ENCODE measurements at regions not wholly inside any gene's neighbourhood (a gene's known extent, or its start where the extent isn't known, plus 50 kb on each side); places are given as distances from the start of the nearest gene placed in this dataset.

GRCh38 chrX:68918202-68918601 is 89.4 kb downstream of the EFNB1 start:
- no peak for DNase-seq
- Histone ChIP-seq H3K36me3 (no peaks in the 10 kb centered on the region), H3K4me3 (no peak overlapping the region), H3K4me1 (no peaks in the 10 kb centered on the region), H3K9me3 (no peaks in the 10 kb centered on the region), H3K27me3 (peaks cover 0 to 6% (median 0%) of the 10 kb centered on the region in 3 donors), H3K27ac (no peak overlapping the region)
- TF ChIP-seq, protein P1, sequence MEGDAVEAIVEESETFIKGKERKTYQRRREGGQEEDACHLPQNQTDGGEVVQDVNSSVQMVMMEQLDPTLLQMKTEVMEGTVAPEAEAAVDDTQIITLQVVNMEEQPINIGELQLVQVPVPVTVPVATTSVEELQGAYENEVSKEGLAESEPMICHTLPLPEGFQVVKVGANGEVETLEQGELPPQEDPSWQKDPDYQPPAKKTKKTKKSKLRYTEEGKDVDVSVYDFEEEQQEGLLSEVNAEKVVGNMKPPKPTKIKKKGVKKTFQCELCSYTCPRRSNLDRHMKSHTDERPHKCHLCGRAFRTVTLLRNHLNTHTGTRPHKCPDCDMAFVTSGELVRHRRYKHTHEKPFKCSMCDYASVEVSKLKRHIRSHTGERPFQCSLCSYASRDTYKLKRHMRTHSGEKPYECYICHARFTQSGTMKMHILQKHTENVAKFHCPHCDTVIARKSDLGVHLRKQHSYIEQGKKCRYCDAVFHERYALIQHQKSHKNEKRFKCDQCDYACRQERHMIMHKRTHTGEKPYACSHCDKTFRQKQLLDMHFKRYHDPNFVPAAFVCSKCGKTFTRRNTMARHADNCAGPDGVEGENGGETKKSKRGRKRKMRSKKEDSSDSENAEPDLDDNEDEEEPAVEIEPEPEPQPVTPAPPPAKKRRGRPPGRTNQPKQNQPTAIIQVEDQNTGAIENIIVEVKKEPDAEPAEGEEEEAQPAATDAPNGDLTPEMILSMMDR (IDR thresholded peaks at IDR 0.05), result peak in 3 of 7 experiments; percentile 7 to 23 (median 12)
- TF ChIP-seq POLR2AphosphoS5 (IDR thresholded peaks at IDR 0.05) (no peak), POLR2A (IDR thresholded peaks at IDR 0.05) (no peak), EP300 (IDR thresholded peaks at IDR 0.05) (no peak)
- 23 to 71% (median 56%) methylated on average over 2 of the region's 2 CpGs for WGBS, 5 donors
- intact Hi-C loops (cut with DNase I; ENCODE audit: low total_unique reads), result no loop called here

GRCh38 chrX:68917799-68918198 is 89.0 kb downstream of the EFNB1 start:
- no peak overlapping the region for H3K27ac ChIP-seq
- no peaks in the 10 kb centered on the region for H3K4me1 ChIP-seq
- intact Hi-C loops (cut with DNase I; ENCODE audit: low total_unique reads), result no loop called here
- H3K4me3 ChIP-seq, result no peak overlapping the region
- DNase-seq, result no peak
- no peaks in the 10 kb centered on the region for H3K9me3 ChIP-seq
- TF ChIP-seq POLR2AphosphoS5 (IDR thresholded peaks at IDR 0.05) (no peak), POLR2A (IDR thresholded peaks at IDR 0.05) (no peak), EP300 (IDR thresholded peaks at IDR 0.05) (no peak)
- TF ChIP-seq, protein P1 (IDR thresholded peaks at IDR 0.05), result no peak
- H3K27me3 ChIP-seq, result peaks cover 0 to 6% (median 0%) of the 10 kb centered on the region in 3 donors
- no peaks in the 10 kb centered on the region for H3K36me3 ChIP-seq

DNA sequence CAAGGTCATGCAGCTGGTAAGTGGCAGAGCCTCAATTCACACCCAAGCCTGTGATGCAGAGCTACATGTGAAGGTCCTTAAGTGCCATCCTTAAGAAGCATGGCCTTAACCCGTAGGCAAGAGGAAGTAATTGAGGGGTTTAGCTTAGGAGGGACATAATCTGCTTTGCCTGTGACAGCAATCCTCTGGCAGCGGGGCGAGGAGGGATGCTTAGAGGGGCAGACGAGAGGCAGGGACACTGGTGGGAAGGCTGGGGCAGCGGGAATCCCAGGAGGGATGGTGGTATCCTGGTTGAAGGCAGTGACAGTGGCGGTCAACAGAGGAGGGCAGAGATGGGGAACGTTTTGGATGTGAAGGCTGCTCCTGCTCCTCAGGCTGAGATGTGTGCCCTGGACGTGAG is 88.1 kb downstream of the EFNB1 start:
- no peaks in the 10 kb centered on the region for H3K36me3 ChIP-seq
- TF ChIP-seq, protein P1 (IDR thresholded peaks at IDR 0.05), result no peak
- no peak for TF ChIP-seq POLR2A (IDR thresholded peaks at IDR 0.05)
- no peak for TF ChIP-seq EP300 (IDR thresholded peaks at IDR 0.05)
- TF ChIP-seq POLR2AphosphoS5 (IDR thresholded peaks at IDR 0.05), result no peak
- no peaks in the 10 kb centered on the region for H3K4me1 ChIP-seq
- 71 to 93% (median 80%) methylated on average over 7 to 8 of the region's 8 CpGs for WGBS, 5 donors
- H3K27ac ChIP-seq, result no peak overlapping the region
- intact Hi-C loops (cut with DNase I; ENCODE audit: low total_unique reads), result no loop called here
- H3K27me3 ChIP-seq, result peaks cover 0 to 11% (median 3%) of the 10 kb centered on the region in 3 donors
- no peak overlapping the region for H3K4me3 ChIP-seq
- DNase-seq, result no peak
- no peaks in the 10 kb centered on the region for H3K9me3 ChIP-seq

DNA sequence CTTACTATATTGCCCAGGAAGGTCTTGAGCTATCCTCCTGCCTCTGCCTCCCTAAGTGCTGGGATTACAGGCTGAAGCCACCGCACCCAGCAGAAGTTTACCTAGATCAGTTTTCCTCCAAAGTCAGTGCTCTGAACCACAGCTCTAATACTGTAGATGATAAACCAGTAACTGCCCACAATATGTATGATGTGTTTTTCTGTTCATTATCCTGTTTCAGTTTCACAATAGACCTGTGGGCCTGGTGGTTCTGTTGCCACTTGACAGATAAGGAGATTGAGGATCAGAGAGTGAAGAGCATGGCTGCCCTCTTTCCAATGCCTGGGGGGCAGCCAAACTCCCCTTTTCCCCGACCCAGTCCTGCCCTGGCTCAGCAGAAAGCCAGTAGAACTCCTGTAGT is 87.0 kb downstream of the EFNB1 start:
- H3K27me3 ChIP-seq, result peaks cover 0 to 12% (median 6%) of the 10 kb centered on the region in 3 donors

More for the DNA sequence above, 87.0 kb downstream of the EFNB1 start:
- Histone ChIP-seq H3K9me3 (no peaks in the 10 kb centered on the region), H3K4me1 (no peaks in the 10 kb centered on the region), H3K27ac (no peak overlapping the region), H3K36me3 (no peaks in the 10 kb centered on the region), H3K4me3 (no peak overlapping the region)
- intact Hi-C loops (cut with DNase I; ENCODE audit: low total_unique reads), result no loop called here
- TF ChIP-seq POLR2AphosphoS5 (IDR thresholded peaks at IDR 0.05) (no peak), POLR2A (IDR thresholded peaks at IDR 0.05) (no peak), EP300 (IDR thresholded peaks at IDR 0.05) (no peak)
- TF ChIP-seq, protein P1 (IDR thresholded peaks at IDR 0.05), result no peak
- no peak for DNase-seq
- WGBS, 5 donors, result 52 to 77% (median 55%) methylated on average over 2 of the region's 2 CpGs

All from stomach (tissue), 8 donors.